ENCODE measurements at regions not wholly inside any gene's neighbourhood (a gene's known extent, or its start where the extent isn't known, plus 50 kb on each side); places are given as distances from the start of the nearest gene placed in this dataset.

GRCh38 chr7:87047-87446 lies 105.3 kb upstream of the FAM20C start (continued):
- TF ChIP-seq KDM5A (IDR thresholded peaks at IDR 0.05; ENCODE audit: low read length), result no peak
- TF ChIP-seq BCL11A (IDR thresholded peaks at IDR 0.05; ENCODE audit: low read depth in 2 of 2, low read length in 2 of 2), result no peak
- TF ChIP-seq SAP30 (IDR thresholded peaks at IDR 0.05; ENCODE audit: insufficient read depth, insufficient replicate concordance, low read length), result no peak
- no peak for TF ChIP-seq NRF1 (IDR thresholded peaks at IDR 0.05; ENCODE audit: low read depth, low read length)

All from H1 (cell line).